ENCODE measurements at regions not wholly inside any gene's neighbourhood (a gene's known extent, or its start where the extent isn't known, plus 50 kb on each side); places are given as distances from the start of the nearest gene placed in this dataset.

DNA sequence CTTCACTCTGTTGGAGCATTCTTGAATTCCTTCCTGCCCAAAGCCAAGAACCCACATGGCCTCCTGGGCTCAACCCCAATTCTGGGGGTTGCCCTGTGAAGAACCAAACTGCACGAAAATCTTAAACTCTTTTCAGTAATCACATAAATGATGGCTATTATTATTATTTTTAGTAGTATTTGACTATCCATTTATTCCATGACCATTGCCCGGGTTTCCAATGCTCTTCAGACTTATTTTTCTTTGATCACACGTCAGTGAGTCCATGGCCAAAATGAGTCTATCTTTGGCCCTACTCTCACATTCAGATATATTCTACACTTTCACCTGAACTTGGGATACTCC, 185.9 kb downstream of the AVL9 start (continued):
- TF ChIP-seq, protein P1, sequence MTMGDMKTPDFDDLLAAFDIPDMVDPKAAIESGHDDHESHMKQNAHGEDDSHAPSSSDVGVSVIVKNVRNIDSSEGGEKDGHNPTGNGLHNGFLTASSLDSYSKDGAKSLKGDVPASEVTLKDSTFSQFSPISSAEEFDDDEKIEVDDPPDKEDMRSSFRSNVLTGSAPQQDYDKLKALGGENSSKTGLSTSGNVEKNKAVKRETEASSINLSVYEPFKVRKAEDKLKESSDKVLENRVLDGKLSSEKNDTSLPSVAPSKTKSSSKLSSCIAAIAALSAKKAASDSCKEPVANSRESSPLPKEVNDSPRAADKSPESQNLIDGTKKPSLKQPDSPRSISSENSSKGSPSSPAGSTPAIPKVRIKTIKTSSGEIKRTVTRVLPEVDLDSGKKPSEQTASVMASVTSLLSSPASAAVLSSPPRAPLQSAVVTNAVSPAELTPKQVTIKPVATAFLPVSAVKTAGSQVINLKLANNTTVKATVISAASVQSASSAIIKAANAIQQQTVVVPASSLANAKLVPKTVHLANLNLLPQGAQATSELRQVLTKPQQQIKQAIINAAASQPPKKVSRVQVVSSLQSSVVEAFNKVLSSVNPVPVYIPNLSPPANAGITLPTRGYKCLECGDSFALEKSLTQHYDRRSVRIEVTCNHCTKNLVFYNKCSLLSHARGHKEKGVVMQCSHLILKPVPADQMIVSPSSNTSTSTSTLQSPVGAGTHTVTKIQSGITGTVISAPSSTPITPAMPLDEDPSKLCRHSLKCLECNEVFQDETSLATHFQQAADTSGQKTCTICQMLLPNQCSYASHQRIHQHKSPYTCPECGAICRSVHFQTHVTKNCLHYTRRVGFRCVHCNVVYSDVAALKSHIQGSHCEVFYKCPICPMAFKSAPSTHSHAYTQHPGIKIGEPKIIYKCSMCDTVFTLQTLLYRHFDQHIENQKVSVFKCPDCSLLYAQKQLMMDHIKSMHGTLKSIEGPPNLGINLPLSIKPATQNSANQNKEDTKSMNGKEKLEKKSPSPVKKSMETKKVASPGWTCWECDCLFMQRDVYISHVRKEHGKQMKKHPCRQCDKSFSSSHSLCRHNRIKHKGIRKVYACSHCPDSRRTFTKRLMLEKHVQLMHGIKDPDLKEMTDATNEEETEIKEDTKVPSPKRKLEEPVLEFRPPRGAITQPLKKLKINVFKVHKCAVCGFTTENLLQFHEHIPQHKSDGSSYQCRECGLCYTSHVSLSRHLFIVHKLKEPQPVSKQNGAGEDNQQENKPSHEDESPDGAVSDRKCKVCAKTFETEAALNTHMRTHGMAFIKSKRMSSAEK (CRISPR knock-in tag; IDR thresholded peaks at IDR 0.05; ENCODE audit: borderline replicate concordance) = no peak
- TF ChIP-seq JAZF1 (CRISPR knock-in tag; IDR thresholded peaks at IDR 0.05) (no peak), NFYB (CRISPR knock-in tag; conservative IDR thresholded peaks at IDR 0.05; ENCODE audit: low read depth) (no peak)

DNA sequence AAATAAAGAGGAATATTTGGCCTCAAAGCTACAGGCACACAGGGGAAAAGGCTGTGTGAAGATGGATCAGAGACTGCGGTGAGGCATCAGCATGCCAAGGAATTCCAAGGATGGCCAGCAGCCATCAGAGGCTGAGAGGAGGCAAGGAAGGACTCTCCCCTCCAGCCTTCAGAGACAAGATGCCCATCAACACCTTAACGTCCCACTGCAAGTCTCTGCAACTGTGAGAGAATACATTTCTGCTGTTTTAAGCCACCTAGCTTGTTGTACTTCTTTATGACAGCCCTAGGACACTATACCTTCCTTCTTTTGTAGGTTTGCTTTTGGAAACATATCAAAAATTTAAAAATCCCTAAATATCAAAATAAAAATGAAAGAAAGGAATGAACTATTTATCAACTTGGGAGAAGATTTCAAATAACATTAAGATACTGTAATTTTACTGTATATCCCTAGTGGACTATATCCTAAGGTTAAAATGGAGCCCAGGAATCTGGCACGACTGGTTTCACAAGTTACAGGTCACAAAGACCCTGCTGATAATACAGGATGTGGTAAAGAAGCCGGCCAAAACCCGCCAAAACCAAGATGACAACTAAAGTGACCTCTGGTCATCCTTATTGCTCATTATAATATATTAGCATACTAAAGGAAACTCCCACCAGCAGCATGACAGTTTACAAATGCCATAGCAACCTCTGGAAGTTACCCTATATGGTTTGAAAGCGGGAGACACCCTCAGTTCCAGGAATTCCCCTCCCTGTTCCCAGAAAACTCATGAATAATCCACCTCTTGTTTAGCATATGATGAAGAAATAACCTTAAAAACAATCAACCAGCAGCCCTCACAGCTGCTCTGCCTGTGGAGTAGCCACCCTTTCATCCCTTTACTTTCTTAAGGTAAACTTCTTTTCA, 185.2 kb downstream of the AVL9 start:
- peaks cover 24% of the 10 kb centered on the region for H3K36me3 Mint-ChIP-seq

DNA sequence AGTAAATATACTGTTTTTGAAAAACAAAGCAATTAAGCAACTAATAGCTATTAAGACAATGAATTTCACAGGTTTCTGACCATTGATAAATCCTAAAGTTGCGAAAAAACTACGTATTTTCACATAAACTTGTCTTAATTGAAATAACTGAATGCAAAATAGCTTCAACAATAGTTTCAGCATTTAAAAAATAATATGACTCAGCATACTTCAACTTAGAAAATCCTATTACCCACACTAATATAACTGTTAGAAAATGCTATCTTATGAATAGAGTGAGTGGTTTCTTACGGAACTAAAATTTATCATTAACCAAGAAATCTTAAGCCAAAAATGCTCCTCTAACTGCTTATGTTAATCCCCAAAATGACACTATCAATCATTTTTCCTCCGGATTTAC, 183.9 kb downstream of the AVL9 start:
- peaks cover 36% of the 10 kb centered on the region for H3K4me1 Mint-ChIP-seq
- no peak for ATAC-seq
- H3K4me3 Mint-ChIP-seq = no peak overlapping the region
- H3K9me3 Mint-ChIP-seq = peaks cover 32% of the 10 kb centered on the region
- ChIA-PET POLR2A (no interaction called here), CTCF (no interaction called here)
- no peaks in the 10 kb centered on the region for H3K27me3 Mint-ChIP-seq (ENCODE audit: low read depth)
- peaks cover 24% of the 10 kb centered on the region for H3K36me3 Mint-ChIP-seq
- TF ChIP-seq, protein P2, sequence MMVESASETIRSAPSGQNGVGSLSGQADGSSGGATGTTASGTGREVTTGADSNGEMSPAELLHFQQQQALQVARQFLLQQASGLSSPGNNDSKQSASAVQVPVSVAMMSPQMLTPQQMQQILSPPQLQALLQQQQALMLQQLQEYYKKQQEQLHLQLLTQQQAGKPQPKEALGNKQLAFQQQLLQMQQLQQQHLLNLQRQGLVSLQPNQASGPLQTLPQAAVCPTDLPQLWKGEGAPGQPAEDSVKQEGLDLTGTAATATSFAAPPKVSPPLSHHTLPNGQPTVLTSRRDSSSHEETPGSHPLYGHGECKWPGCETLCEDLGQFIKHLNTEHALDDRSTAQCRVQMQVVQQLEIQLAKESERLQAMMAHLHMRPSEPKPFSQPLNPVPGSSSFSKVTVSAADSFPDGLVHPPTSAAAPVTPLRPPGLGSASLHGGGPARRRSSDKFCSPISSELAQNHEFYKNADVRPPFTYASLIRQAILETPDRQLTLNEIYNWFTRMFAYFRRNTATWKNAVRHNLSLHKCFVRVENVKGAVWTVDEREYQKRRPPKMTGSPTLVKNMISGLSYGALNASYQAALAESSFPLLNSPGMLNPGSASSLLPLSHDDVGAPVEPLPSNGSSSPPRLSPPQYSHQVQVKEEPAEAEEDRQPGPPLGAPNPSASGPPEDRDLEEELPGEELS (CRISPR knock-in tag; IDR thresholded peaks at IDR 0.05) = no peak
- TF ChIP-seq TEAD4 (CRISPR knock-in tag; IDR thresholded peaks at IDR 0.05) = no peak
- no peak for TF ChIP-seq CBFB (CRISPR knock-in tag; IDR thresholded peaks at IDR 0.05; ENCODE audit: low read depth)
- TF ChIP-seq ZNF263 (CRISPR knock-in tag; IDR thresholded peaks at IDR 0.05; ENCODE audit: low read depth) = no peak
- TF ChIP-seq, protein P3, sequence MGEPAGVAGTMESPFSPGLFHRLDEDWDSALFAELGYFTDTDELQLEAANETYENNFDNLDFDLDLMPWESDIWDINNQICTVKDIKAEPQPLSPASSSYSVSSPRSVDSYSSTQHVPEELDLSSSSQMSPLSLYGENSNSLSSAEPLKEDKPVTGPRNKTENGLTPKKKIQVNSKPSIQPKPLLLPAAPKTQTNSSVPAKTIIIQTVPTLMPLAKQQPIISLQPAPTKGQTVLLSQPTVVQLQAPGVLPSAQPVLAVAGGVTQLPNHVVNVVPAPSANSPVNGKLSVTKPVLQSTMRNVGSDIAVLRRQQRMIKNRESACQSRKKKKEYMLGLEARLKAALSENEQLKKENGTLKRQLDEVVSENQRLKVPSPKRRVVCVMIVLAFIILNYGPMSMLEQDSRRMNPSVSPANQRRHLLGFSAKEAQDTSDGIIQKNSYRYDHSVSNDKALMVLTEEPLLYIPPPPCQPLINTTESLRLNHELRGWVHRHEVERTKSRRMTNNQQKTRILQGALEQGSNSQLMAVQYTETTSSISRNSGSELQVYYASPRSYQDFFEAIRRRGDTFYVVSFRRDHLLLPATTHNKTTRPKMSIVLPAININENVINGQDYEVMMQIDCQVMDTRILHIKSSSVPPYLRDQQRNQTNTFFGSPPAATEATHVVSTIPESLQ (CRISPR knock-in tag; IDR thresholded peaks at IDR 0.05) = no peak
- TF ChIP-seq OVOL2 (CRISPR knock-in tag; IDR thresholded peaks at IDR 0.05; ENCODE audit: borderline replicate concordance) = no peak
- no peak for TF ChIP-seq SMAD3 (CRISPR knock-in tag; IDR thresholded peaks at IDR 0.05; ENCODE audit: borderline replicate concordance)
- TF ChIP-seq ZNF317 (CRISPR knock-in tag; IDR thresholded peaks at IDR 0.05; ENCODE audit: borderline replicate concordance, low read depth) = no peak
- no peak for DNase-seq (ENCODE audit: low spot score)
- peak overlapping the region; percentile 83; the same call in 1 of the 2 replicates for H3K27ac Mint-ChIP-seq

More for the DNA sequence above, 185.2 kb downstream of the AVL9 start:
- DNase-seq (ENCODE audit: low spot score) = peak; percentile 71
- POLR2A ChIA-PET = no interaction called here
- Mint-ChIP-seq H3K4me1 (peaks cover 36% of the 10 kb centered on the region), H3K27ac (peak overlapping the region; percentile 96), H3K9me3 (peaks cover 32% of the 10 kb centered on the region), H3K4me3 (0 out of 2 replicates have a peak overlapping the region, but pooled peaks have one; percentile 2), H3K27me3 (ENCODE audit: low read depth) (no peaks in the 10 kb centered on the region)
- TF ChIP-seq PRRX2 (CRISPR knock-in tag; IDR thresholded peaks at IDR 0.05) = 0 out of 2 replicates have a peak, but pooled peaks have one; percentile 19
- no peak for TF ChIP-seq ETV6 (CRISPR knock-in tag; IDR thresholded peaks at IDR 0.05)
- no peak for TF ChIP-seq NR3C1 (CRISPR knock-in tag; conservative IDR thresholded peaks at IDR 0.05; ENCODE audit: low read depth)
- peak; percentile 93 for ATAC-seq
- CTCF ChIA-PET = interaction anchor here (0.6 kb wide), 1 partner anchor 22 kb away, joined by 3 read pairs; no protein-coding TSS in a partner anchor

Data from WTC11 (cell line).